Rectal smooth muscle tissue (tissue), 1 donor: ENCODE measurements at regions not wholly inside any gene's neighbourhood (a gene's known extent, or its start where the extent isn't known, plus 50 kb on each side); places are given as distances from the start of the nearest gene placed in this dataset.

Experiments used
- H3K27ac ChIP-seq: one replicate; pipeline ENCODE4 v1.7.0; 2013; ENCODE audit warnings: low read depth, low read length, inconsistent platforms
- H3K27me3 ChIP-seq: one replicate; pipeline ENCODE4 v1.7.0; 2013; ENCODE audit warnings: low read length; ENCODE audit not compliant: control insufficient read depth, insufficient read depth
- H3K36me3 ChIP-seq: one replicate; pipeline ENCODE4 v1.7.0; 2013; ENCODE audit warnings: low read length; ENCODE audit not compliant: control insufficient read depth, insufficient read depth
- H3K4me1 ChIP-seq: one replicate; pipeline ENCODE4 v1.7.0; 2013; ENCODE audit warnings: low read length; ENCODE audit not compliant: control insufficient read depth, insufficient read depth
- H3K4me3 ChIP-seq: one replicate; pipeline ENCODE4 v1.7.0; 2013; ENCODE audit warnings: low read length
- H3K9ac ChIP-seq: one replicate; pipeline ENCODE4 v1.7.0; 2013; ENCODE audit warnings: low read length

GRCh38 chr3:163936543-163936942 lies 1141.8 kb downstream of the SI start:
- Histone ChIP-seq H3K4me3 (no peak overlapping the region), H3K36me3 (no peaks in the 10 kb centered on the region), H3K27ac (no peak overlapping the region), H3K27me3 (no peaks in the 10 kb centered on the region), H3K4me1 (no peaks in the 10 kb centered on the region), H3K9ac (no peak overlapping the region)

GRCh38 chr3:163935411-163935810 lies 1142.9 kb downstream of the SI start:
- Histone ChIP-seq H3K9ac (no peak overlapping the region), H3K27me3 (no peaks in the 10 kb centered on the region), H3K4me3 (no peak overlapping the region), H3K27ac (no peak overlapping the region), H3K36me3 (no peaks in the 10 kb centered on the region), H3K4me1 (no peaks in the 10 kb centered on the region)

- no peaks in the 10 kb centered on the region for H3K36me3 ChIP-seq
- no peak overlapping the region for H3K4me3 ChIP-seq
- no peak overlapping the region for H3K27ac ChIP-seq
- no peaks in the 10 kb centered on the region for H3K27me3 ChIP-seq
- H3K4me1 ChIP-seq = no peaks in the 10 kb centered on the region
- no peak overlapping the region for H3K9ac ChIP-seq
Measured at GRCh38 chr3:163929069-163929652, 1149.1 kb downstream of the SI start.

DNA sequence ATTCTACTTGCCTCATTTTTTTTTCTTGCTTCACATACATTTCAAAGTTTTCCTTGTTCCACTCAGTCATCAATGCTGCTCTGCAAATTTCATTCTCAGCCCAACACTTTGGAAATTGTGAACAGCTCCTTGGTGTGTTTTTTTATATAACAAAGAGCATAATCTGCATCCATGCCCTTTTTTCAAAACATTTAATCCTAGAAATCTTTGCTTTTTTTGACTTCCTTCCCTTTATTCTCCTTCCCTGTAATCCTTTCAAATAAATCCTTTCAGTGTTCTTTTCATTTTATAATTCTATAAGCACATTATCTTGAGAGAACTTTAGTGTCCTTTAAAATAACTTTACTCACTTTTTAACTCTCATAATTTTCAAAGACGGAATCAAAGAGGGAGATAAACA lies 1150.8 kb downstream of the SI start:
- H3K4me3 ChIP-seq = no peak overlapping the region
- H3K4me1 ChIP-seq = no peaks in the 10 kb centered on the region
- H3K27me3 ChIP-seq = no peaks in the 10 kb centered on the region
- H3K27ac ChIP-seq = no peak overlapping the region
- H3K36me3 ChIP-seq = no peaks in the 10 kb centered on the region
- H3K9ac ChIP-seq = no peak overlapping the region

- Histone ChIP-seq H3K27me3 (no peaks in the 10 kb centered on the region), H3K36me3 (no peaks in the 10 kb centered on the region), H3K4me3 (no peak overlapping the region), H3K9ac (no peak overlapping the region), H3K27ac (no peak overlapping the region), H3K4me1 (no peaks in the 10 kb centered on the region)
Measured at GRCh38 chr3:163924600-163924999, 1153.7 kb downstream of the SI start.

DNA sequence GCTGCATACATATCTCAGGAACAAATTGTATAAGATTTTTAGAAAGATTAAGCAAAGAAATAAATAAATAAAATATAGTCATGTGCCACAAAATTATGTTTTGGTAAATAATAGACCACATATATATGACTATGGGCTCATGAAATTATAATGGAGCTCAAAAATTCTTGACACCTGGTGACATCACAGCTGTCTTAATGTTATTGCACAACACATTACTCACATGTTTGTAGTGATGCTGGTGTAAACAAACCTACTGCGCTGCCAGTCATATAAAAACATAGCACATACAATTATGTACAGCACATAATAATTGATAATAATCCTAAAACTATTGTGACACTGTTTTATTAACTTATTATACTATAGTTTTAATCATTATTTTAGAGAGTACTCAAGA lies 1159.1 kb downstream of the SI start:
- no peak overlapping the region for H3K27ac ChIP-seq
- H3K36me3 ChIP-seq = no peaks in the 10 kb centered on the region
- no peaks in the 10 kb centered on the region for H3K27me3 ChIP-seq
- H3K4me1 ChIP-seq = no peaks in the 10 kb centered on the region
- no peak overlapping the region for H3K9ac ChIP-seq
- H3K4me3 ChIP-seq = no peak overlapping the region

GRCh38 chr3:163916596-163917560 lies 1161.4 kb downstream of the SI start:
- H3K4me3 ChIP-seq = no peak overlapping the region
- H3K4me1 ChIP-seq = no peaks in the 10 kb centered on the region
- no peaks in the 10 kb centered on the region for H3K27me3 ChIP-seq
- no peak overlapping the region for H3K27ac ChIP-seq
- no peaks in the 10 kb centered on the region for H3K36me3 ChIP-seq
- no peak overlapping the region for H3K9ac ChIP-seq

DNA sequence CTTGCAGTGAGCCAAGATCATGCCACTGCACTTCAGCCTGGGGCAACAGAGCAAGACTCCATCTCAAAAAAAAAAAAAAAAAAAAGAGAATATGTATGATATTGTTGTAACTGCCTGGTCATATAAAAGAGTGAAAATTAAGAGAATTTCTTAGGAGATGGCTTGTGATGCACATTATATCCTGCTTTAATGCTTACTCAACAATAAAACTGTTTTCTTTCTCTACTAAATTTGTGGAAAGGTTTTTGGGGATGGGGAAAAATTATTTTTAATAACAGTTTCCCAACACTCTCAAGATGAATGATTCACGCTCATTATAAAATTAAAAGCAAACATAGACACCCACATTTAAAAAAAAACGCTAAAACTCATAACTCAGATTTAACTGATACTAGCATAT lies 1163.0 kb downstream of the SI start:
- H3K9ac ChIP-seq = no peak overlapping the region
- no peak overlapping the region for H3K27ac ChIP-seq
- no peaks in the 10 kb centered on the region for H3K4me1 ChIP-seq
- no peaks in the 10 kb centered on the region for H3K27me3 ChIP-seq
- H3K36me3 ChIP-seq = no peaks in the 10 kb centered on the region
- H3K4me3 ChIP-seq = no peak overlapping the region

DNA sequence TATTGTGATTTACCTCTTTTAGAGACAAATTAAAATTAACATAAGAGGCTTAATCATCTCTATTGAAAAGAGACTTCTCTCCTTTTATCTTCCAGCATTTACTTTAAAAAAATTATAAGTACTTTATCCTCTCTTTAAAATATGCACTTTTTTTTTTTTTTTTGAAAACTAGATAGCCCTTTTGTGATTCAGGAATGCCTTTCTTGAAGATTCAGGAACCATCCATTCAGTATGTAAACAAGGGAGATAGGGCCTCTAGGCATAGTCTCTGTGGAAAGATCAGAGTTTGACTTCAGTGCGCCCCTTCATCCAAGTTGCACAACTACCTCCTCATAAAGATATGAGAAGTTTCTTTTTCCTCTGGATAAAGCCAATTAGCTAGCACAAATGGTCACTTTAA lies 1163.7 kb downstream of the SI start:
- no peaks in the 10 kb centered on the region for H3K4me1 ChIP-seq
- no peak overlapping the region for H3K27ac ChIP-seq
- H3K9ac ChIP-seq = no peak overlapping the region
- H3K4me3 ChIP-seq = no peak overlapping the region
- no peaks in the 10 kb centered on the region for H3K27me3 ChIP-seq
- H3K36me3 ChIP-seq = no peaks in the 10 kb centered on the region

- no peak overlapping the region for H3K4me3 ChIP-seq
- no peaks in the 10 kb centered on the region for H3K4me1 ChIP-seq
- no peaks in the 10 kb centered on the region for H3K27me3 ChIP-seq
- no peak overlapping the region for H3K9ac ChIP-seq
- H3K27ac ChIP-seq = no peak overlapping the region
- no peaks in the 10 kb centered on the region for H3K36me3 ChIP-seq
Measured at GRCh38 chr3:163891771-163892170, 1186.5 kb downstream of the SI start.

DNA sequence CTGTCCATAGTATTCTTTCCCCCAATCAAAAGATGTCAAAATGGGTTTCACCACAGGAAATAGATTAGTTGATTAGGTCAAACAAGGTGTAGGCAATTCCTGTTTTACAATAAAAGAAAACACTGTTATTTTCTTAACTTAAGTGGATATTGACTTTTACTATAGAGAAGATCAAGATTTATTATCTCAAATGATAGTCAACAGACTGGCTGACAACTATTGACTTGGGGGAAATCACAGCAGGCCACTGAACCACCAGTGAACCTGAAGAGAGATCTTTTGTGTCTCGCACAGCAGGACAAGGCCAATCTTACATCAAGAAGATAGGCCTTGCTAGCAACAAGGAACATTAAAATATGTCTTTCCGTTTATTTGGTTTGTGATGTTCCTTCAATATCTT lies 1187.6 kb downstream of the SI start:
- no peak overlapping the region for H3K9ac ChIP-seq
- no peaks in the 10 kb centered on the region for H3K36me3 ChIP-seq
- H3K27me3 ChIP-seq = no peaks in the 10 kb centered on the region
- H3K4me1 ChIP-seq = no peaks in the 10 kb centered on the region
- H3K4me3 ChIP-seq = no peak overlapping the region
- no peak overlapping the region for H3K27ac ChIP-seq

GRCh38 chr3:163879172-163879571 lies 1199.1 kb downstream of the SI start:
- no peak overlapping the region for H3K27ac ChIP-seq
- H3K4me1 ChIP-seq = no peaks in the 10 kb centered on the region
- no peaks in the 10 kb centered on the region for H3K36me3 ChIP-seq
- H3K4me3 ChIP-seq = no peak overlapping the region
- H3K27me3 ChIP-seq = no peaks in the 10 kb centered on the region
- no peak overlapping the region for H3K9ac ChIP-seq

- H3K36me3 ChIP-seq = no peaks in the 10 kb centered on the region
- H3K9ac ChIP-seq = no peak overlapping the region
- no peak overlapping the region for H3K4me3 ChIP-seq
- H3K27ac ChIP-seq = no peak overlapping the region
- no peaks in the 10 kb centered on the region for H3K4me1 ChIP-seq
- H3K27me3 ChIP-seq = no peaks in the 10 kb centered on the region
Measured at GRCh38 chr3:163878396-163878795, 1199.9 kb downstream of the SI start.
